Fibroblast of upper back skin (primary cell): ENCODE measurements at regions not wholly inside any gene's neighbourhood (a gene's known extent, or its start where the extent isn't known, plus 50 kb on each side); places are given as distances from the start of the nearest gene placed in this dataset.
A peak's percentile ranks its signal among the peaks of the same experiment; 100 is the strongest.

ENCODE experiments used
- DNase-seq: peaks from one replicate; pipeline ENCODE4 v3.0.0-alpha.2; 2013

- no peak for DNase-seq
Observed at GRCh38 chr10:61184429-61184828, 240.4 kb upstream of the RHOBTB1 start.

- DNase-seq = no peak
Observed at GRCh38 chr10:61183967-61184366, 240.0 kb upstream of the RHOBTB1 start.

- DNase-seq = no peak
Observed at GRCh38 chr10:61181832-61182231, 237.8 kb upstream of the RHOBTB1 start.

- DNase-seq = no peak
Observed at GRCh38 chr10:61179771-61180170, 235.8 kb upstream of the RHOBTB1 start.

GRCh38 chr10:61176424-61176823, 232.4 kb upstream of the RHOBTB1 start:
- DNase-seq = no peak

GRCh38 chr10:61175316-61175715, 231.3 kb upstream of the RHOBTB1 start:
- peak; percentile 76 for DNase-seq

- no peak for DNase-seq
Observed at GRCh38 chr10:61173450-61173849, 229.5 kb upstream of the RHOBTB1 start.

GRCh38 chr10:61172182-61172926, 228.4 kb upstream of the RHOBTB1 start:
- no peak for DNase-seq

- no peak for DNase-seq
Observed at GRCh38 chr10:61170594-61170993, 226.6 kb upstream of the RHOBTB1 start.

GRCh38 chr10:61169294-61169693, 225.3 kb upstream of the RHOBTB1 start:
- DNase-seq = no peak

GRCh38 chr10:61166489-61166888, 222.5 kb upstream of the RHOBTB1 start:
- no peak for DNase-seq

- no peak for DNase-seq
Observed at GRCh38 chr10:61166065-61166464, 222.1 kb upstream of the RHOBTB1 start.

GRCh38 chr10:61164458-61165160, 220.6 kb upstream of the RHOBTB1 start:
- DNase-seq = peak; percentile 11

GRCh38 chr10:61163403-61163802, 219.4 kb upstream of the RHOBTB1 start:
- DNase-seq = no peak

GRCh38 chr10:61160253-61160652, 216.3 kb upstream of the RHOBTB1 start:
- no peak for DNase-seq

GRCh38 chr10:61159253-61159652, 215.3 kb upstream of the RHOBTB1 start:
- peak; percentile 40 for DNase-seq

GRCh38 chr10:61157182-61157581, 213.2 kb upstream of the RHOBTB1 start:
- DNase-seq = peak; percentile 65

- DNase-seq = peak; percentile 80
Observed at GRCh38 chr10:61153771-61154170, 209.8 kb upstream of the RHOBTB1 start.

- peak; percentile 39 for DNase-seq
Observed at GRCh38 chr10:61151059-61151458, 207.1 kb upstream of the RHOBTB1 start.

- no peak for DNase-seq
Observed at GRCh38 chr10:61148451-61148850, 204.5 kb upstream of the RHOBTB1 start.

- no peak for DNase-seq
Observed at GRCh38 chr10:61142987-61143386, 199.0 kb upstream of the RHOBTB1 start.

GRCh38 chr10:61140765-61141392, 196.9 kb upstream of the RHOBTB1 start:
- peak; percentile 84 for DNase-seq

- DNase-seq = no peak
Observed at GRCh38 chr10:61139592-61139953, 195.6 kb upstream of the RHOBTB1 start.
